ENCODE measurements at regions not wholly inside any gene's neighbourhood (a gene's known extent, or its start where the extent isn't known, plus 50 kb on each side); places are given as distances from the start of the nearest gene placed in this dataset.

DNA sequence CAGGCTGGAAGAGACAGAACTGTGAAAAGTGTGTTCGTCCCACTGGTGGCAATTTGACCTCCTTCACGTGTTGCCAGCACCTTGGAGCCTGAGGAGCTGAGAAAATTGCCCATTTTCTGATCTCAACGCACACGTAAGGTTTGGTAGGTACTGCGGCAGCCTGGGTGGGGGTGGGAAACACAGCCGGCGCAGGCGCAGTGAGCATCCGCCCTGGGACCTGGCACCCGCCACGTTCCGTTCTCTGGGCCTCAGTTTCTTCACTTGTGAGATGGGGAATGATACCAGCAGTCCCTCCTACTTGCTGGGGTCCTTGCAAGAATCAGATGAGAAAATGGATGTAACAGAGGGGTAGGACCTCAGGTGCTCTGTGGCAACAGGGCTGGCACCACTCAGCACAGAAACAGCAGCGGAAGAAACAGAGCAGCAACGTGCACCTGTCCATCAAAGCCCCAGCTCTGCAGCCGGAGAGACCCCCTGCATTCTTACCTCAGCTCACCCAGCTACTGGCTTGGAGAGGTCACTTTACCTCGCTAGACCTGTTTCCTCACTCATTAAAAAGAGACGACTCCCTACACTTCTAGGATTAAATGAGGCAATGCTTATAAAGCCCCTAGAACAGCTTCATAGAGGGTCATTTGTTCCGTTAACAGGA is 458.0 kb upstream of the ID2 start:
- Histone ChIP-seq H3K27ac (ENCODE audit: low read depth, low read length, severe bottlenecking) (no peak overlapping the region), H3K4me3 (ENCODE audit: extremely low read depth, insufficient read depth, low read length, poor library complexity, severe bottlenecking) (no peak overlapping the region), H3K36me3 (ENCODE audit: control insufficient read depth, insufficient read depth, low read length) (no peaks in the 10 kb centered on the region), H3K9me3 (ENCODE audit: control insufficient read depth, low read length) (no peaks in the 10 kb centered on the region), H3K4me1 (ENCODE audit: control insufficient read depth, insufficient read depth, low read length, poor library complexity, severe bottlenecking) (no peaks in the 10 kb centered on the region)
- 94% methylated on average over 15 to 16 of the region's 18 CpGs for WGBS, 2 experiments (ENCODE audit: insufficient coverage in 2 of 2)

DNA sequence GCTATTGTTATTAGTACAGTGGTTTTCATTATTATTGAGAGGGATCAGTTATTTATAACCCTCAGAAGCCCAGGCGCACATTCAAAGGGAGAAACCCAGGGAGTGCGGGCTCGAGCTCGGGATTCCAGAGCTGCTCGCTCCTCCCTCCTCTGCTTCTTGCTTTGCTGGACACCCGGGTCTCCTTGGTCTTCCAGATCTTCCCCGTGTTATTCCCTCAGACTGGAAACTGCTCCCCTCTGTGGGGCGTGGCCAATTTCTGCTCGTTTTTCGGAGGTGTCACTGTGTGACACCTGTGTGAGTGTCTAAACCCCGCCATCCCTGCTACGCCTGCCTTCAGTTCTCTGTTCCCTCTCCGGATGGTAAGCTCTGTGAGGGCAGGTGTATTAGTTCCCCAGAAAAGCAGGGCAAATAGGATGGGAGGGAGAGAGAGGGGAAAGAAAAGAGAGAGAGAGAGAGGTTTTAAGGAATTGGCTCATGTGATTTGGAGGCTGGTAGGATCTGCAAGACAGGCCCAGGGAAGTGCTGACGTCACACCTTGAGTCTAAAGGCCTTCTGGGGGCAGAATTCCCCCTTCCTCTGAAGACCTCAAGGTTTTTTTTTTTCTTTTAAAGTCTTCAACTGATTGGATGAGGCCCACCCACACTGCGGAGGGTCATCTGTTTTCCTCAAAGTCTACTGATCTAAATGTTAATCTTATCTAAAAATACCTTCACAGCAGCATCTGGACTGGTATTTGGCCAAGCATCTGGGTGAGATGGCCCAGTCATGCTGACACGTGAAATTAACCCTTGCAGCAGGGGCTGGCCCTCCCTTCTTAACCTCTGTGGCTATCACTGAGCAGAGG is 457.3 kb upstream of the ID2 start:
- no peaks in the 10 kb centered on the region for H3K9me3 ChIP-seq (ENCODE audit: control insufficient read depth, low read length)
- no peak overlapping the region for H3K4me3 ChIP-seq (ENCODE audit: extremely low read depth, insufficient read depth, low read length, poor library complexity, severe bottlenecking)
- WGBS, 2 experiments (ENCODE audit: insufficient coverage in 2 of 2): 88 to 90% methylated on average over 12 to 15 of the region's 16 CpGs
- H3K4me1 ChIP-seq (ENCODE audit: control insufficient read depth, insufficient read depth, low read length, poor library complexity, severe bottlenecking): no peaks in the 10 kb centered on the region
- H3K36me3 ChIP-seq (ENCODE audit: control insufficient read depth, insufficient read depth, low read length): no peaks in the 10 kb centered on the region
- no peak overlapping the region for H3K27ac ChIP-seq (ENCODE audit: low read depth, low read length, severe bottlenecking)

DNA sequence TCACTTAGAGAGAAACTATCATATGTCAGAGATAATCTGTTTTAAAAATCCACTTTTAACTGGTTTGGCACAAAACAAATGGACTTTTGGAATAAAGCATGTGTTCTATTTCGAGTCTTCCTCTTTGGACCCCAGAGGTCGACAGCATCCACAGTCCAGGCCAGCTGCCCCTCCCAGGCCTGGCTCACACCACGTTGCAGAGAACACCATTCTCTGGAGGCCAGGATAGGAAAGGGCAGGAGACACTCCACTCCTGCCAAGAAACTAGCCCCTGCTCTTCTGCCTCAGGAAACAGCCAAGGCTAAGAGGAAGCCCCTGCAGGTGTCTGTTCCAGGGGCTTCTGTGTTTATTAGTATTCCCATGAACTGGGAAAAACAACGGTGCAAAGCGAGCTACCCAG is 456.6 kb upstream of the ID2 start:
- 92 to 95% methylated on average over 5 of the region's 5 CpGs for WGBS, 2 experiments (ENCODE audit: insufficient coverage in 2 of 2)
- Histone ChIP-seq H3K27ac (ENCODE audit: low read depth, low read length, severe bottlenecking) (no peak overlapping the region), H3K4me1 (ENCODE audit: control insufficient read depth, insufficient read depth, low read length, poor library complexity, severe bottlenecking) (no peaks in the 10 kb centered on the region), H3K4me3 (ENCODE audit: extremely low read depth, insufficient read depth, low read length, poor library complexity, severe bottlenecking) (no peak overlapping the region), H3K9me3 (ENCODE audit: control insufficient read depth, low read length) (no peaks in the 10 kb centered on the region), H3K36me3 (ENCODE audit: control insufficient read depth, insufficient read depth, low read length) (no peaks in the 10 kb centered on the region)

DNA sequence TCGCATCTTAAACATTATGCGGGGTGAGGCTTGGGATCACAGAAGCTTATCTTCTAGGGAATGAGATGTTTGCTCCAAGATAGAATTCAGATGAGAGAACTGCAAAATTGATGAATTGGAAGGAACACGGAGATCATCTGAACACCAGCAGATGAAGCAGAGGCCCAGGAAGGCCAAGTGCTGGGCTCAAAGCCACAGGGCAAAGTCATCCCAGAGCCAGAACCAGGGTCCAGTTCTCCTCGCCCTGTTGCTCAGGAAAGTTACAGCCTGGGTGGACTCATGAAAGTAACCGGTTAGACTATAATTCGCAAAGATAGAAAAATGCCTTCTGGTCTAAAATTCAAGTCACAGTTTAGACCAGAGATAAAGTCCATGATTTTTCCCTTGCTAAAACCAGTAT is 456.1 kb upstream of the ID2 start:
- Histone ChIP-seq H3K9me3 (ENCODE audit: control insufficient read depth, low read length) (no peaks in the 10 kb centered on the region), H3K4me1 (ENCODE audit: control insufficient read depth, insufficient read depth, low read length, poor library complexity, severe bottlenecking) (no peaks in the 10 kb centered on the region), H3K27ac (ENCODE audit: low read depth, low read length, severe bottlenecking) (no peak overlapping the region), H3K36me3 (ENCODE audit: control insufficient read depth, insufficient read depth, low read length) (no peaks in the 10 kb centered on the region), H3K4me3 (ENCODE audit: extremely low read depth, insufficient read depth, low read length, poor library complexity, severe bottlenecking) (no peak overlapping the region)
- WGBS, 2 experiments (ENCODE audit: insufficient coverage in 2 of 2): 96% methylated on average over 4 to 5 of the region's 6 CpGs

GRCh38 chr2:8229546-8229986 is 452.3 kb upstream of the ID2 start:
- H3K36me3 ChIP-seq (ENCODE audit: control insufficient read depth, insufficient read depth, low read length): no peaks in the 10 kb centered on the region
- no peak overlapping the region for H3K27ac ChIP-seq (ENCODE audit: low read depth, low read length, severe bottlenecking)
- H3K4me3 ChIP-seq (ENCODE audit: extremely low read depth, insufficient read depth, low read length, poor library complexity, severe bottlenecking): no peak overlapping the region
- H3K9me3 ChIP-seq (ENCODE audit: control insufficient read depth, low read length): no peaks in the 10 kb centered on the region
- 84 to 88% methylated on average over 9 to 10 of the region's 10 CpGs for WGBS, 2 experiments (ENCODE audit: insufficient coverage in 2 of 2)
- H3K4me1 ChIP-seq (ENCODE audit: control insufficient read depth, insufficient read depth, low read length, poor library complexity, severe bottlenecking): no peaks in the 10 kb centered on the region

GRCh38 chr2:8230466-8230865 is 451.4 kb upstream of the ID2 start:
- Histone ChIP-seq H3K4me1 (ENCODE audit: control insufficient read depth, insufficient read depth, low read length, poor library complexity, severe bottlenecking) (no peaks in the 10 kb centered on the region), H3K4me3 (ENCODE audit: extremely low read depth, insufficient read depth, low read length, poor library complexity, severe bottlenecking) (no peak overlapping the region), H3K27ac (ENCODE audit: low read depth, low read length, severe bottlenecking) (no peak overlapping the region), H3K9me3 (ENCODE audit: control insufficient read depth, low read length) (no peaks in the 10 kb centered on the region), H3K36me3 (ENCODE audit: control insufficient read depth, insufficient read depth, low read length) (no peaks in the 10 kb centered on the region)
- WGBS, 2 experiments (ENCODE audit: insufficient coverage in 2 of 2): 75% methylated on average over 1 of the region's 1 CpG; no CpG with 5 or more reads in 1 of the 2 experiments

- no peaks in the 10 kb centered on the region for H3K4me1 ChIP-seq (ENCODE audit: control insufficient read depth, insufficient read depth, low read length, poor library complexity, severe bottlenecking)
- H3K9me3 ChIP-seq (ENCODE audit: control insufficient read depth, low read length): no peaks in the 10 kb centered on the region
- no peak overlapping the region for H3K27ac ChIP-seq (ENCODE audit: low read depth, low read length, severe bottlenecking)
- no peak overlapping the region for H3K4me3 ChIP-seq (ENCODE audit: extremely low read depth, insufficient read depth, low read length, poor library complexity, severe bottlenecking)
- 83 to 96% methylated on average over 2 of the region's 3 CpGs for WGBS, 2 experiments (ENCODE audit: insufficient coverage in 2 of 2)
- no peaks in the 10 kb centered on the region for H3K36me3 ChIP-seq (ENCODE audit: control insufficient read depth, insufficient read depth, low read length)
Measured at GRCh38 chr2:8231902-8232301, 450.0 kb upstream of the ID2 start.

DNA sequence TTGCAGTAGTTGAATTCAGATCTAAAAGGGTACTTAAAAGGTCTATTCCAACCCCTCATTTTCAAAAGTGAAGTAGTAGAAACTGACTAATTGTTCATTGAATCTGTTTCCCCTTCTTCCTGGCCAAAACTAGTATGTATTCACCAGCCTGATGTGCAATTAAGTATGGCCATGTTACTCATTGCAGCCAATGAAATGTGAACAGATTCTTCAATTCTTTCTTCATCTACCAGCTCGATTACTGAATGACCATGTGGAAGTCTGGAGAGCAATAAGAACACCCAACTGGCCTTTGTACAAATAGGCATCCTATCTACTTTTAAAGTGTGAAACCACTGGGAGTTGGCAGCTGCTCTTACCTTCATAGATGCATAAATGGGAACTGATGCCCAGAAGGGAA is 449.0 kb upstream of the ID2 start:
- no peaks in the 10 kb centered on the region for H3K36me3 ChIP-seq (ENCODE audit: control insufficient read depth, insufficient read depth, low read length)
- H3K4me1 ChIP-seq (ENCODE audit: control insufficient read depth, insufficient read depth, low read length, poor library complexity, severe bottlenecking): no peaks in the 10 kb centered on the region
- 100% methylated on average over 1 of the region's 1 CpG; no CpG with 5 or more reads in 1 of the 2 experiments for WGBS, 2 experiments (ENCODE audit: insufficient coverage in 2 of 2)
- H3K9me3 ChIP-seq (ENCODE audit: control insufficient read depth, low read length): no peaks in the 10 kb centered on the region
- H3K27ac ChIP-seq (ENCODE audit: low read depth, low read length, severe bottlenecking): no peak overlapping the region
- no peak overlapping the region for H3K4me3 ChIP-seq (ENCODE audit: extremely low read depth, insufficient read depth, low read length, poor library complexity, severe bottlenecking)

DNA sequence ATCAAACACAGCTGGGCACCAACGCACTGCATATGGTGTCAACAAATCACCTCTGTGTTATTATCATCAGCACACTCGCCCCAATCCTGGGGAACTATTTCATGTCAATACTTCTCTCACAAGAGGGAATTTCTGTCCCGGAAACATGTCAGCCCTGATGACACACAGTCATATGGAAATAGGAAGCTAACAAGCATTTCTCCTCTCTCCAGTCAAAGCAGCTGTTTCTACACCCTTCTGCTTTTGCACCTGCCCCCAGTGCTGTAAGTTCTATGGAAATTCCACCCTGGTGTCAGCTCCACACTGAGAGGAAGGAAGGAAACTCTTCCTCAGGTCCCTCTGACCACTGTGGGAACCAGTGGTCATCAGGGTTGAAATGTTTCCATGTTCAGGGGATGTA is 447.6 kb upstream of the ID2 start:
- H3K9me3 ChIP-seq (ENCODE audit: control insufficient read depth, low read length): no peaks in the 10 kb centered on the region
- no peaks in the 10 kb centered on the region for H3K36me3 ChIP-seq (ENCODE audit: control insufficient read depth, insufficient read depth, low read length)
- H3K27ac ChIP-seq (ENCODE audit: low read depth, low read length, severe bottlenecking): no peak overlapping the region
- H3K4me3 ChIP-seq (ENCODE audit: extremely low read depth, insufficient read depth, low read length, poor library complexity, severe bottlenecking): no peak overlapping the region
- H3K4me1 ChIP-seq (ENCODE audit: control insufficient read depth, insufficient read depth, low read length, poor library complexity, severe bottlenecking): no peaks in the 10 kb centered on the region
- WGBS, 2 experiments (ENCODE audit: insufficient coverage in 2 of 2): 97 to 100% methylated on average over 3 of the region's 3 CpGs

DNA sequence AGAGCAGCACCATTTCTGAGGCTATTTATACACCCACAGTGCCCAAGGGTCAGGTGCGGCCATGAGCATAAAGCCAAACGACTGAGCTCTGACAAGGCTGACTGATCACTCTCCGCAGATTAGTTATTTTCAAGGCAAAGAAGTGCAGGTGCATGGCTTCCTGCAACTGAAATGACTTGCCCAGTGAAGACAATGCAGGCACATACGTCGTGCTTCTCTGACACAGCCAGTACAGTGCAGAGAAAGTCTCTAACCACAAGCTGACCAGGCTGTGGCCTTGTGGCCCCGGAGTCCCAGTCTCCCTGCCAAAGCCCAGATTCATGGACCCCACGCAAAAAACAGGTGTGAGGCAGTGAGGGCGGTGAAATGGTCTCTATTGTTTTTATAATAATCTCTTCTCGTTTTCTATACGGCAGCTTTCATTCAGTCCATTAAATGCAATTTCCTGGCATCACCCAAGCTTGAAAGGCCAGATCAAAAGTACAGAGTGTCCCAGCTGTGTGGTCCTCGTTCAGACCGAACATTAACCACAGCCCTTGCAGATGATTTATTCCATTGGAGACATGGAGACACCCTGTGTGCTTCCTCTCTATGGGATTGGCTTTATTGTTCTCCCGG is 447.0 kb upstream of the ID2 start:
- H3K4me3 ChIP-seq (ENCODE audit: extremely low read depth, insufficient read depth, low read length, poor library complexity, severe bottlenecking): no peak overlapping the region
- no peaks in the 10 kb centered on the region for H3K36me3 ChIP-seq (ENCODE audit: control insufficient read depth, insufficient read depth, low read length)
- WGBS, 2 experiments (ENCODE audit: insufficient coverage in 2 of 2): 87 to 91% methylated on average over 12 to 13 of the region's 13 CpGs
- no peaks in the 10 kb centered on the region for H3K4me1 ChIP-seq (ENCODE audit: control insufficient read depth, insufficient read depth, low read length, poor library complexity, severe bottlenecking)
- H3K9me3 ChIP-seq (ENCODE audit: control insufficient read depth, low read length): no peaks in the 10 kb centered on the region
- H3K27ac ChIP-seq (ENCODE audit: low read depth, low read length, severe bottlenecking): no peak overlapping the region

All from mesodermal cell (in vitro differentiated cells).